NOMO-1 treated with dmso at 0.1 percent for 144 hours (cell line): ENCODE measurements at regions not wholly inside any gene's neighbourhood (a gene's known extent, or its start where the extent isn't known, plus 50 kb on each side); places are given as distances from the start of the nearest gene placed in this dataset.

Experiments used
- DNase-seq: peaks from one replicate; lab custom pipeline; 2025; ENCODE audit not compliant: unreplicated experiment; lab: John Stamatoyannopoulos, UW

DNA sequence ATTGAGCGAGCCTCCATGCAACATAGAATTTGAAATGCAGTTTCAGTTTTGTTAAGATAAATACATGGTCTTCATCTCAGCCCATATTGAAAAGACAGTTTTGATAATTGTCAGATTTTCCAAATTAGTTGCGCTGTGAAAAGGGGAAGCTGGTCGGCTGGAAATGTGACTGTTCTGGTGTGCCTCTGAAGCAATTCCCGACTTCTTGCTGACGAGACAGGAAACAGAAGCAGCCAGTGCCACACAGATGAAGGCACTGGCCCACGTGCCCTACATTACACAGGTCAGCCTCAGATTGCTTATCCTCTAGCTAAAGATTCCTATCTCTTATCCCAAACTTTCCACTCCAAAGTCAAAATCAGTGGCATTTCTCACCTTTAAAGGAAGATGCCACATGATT is 214.1 kb upstream of the TLE4 start:
- no peak for DNase-seq

DNA sequence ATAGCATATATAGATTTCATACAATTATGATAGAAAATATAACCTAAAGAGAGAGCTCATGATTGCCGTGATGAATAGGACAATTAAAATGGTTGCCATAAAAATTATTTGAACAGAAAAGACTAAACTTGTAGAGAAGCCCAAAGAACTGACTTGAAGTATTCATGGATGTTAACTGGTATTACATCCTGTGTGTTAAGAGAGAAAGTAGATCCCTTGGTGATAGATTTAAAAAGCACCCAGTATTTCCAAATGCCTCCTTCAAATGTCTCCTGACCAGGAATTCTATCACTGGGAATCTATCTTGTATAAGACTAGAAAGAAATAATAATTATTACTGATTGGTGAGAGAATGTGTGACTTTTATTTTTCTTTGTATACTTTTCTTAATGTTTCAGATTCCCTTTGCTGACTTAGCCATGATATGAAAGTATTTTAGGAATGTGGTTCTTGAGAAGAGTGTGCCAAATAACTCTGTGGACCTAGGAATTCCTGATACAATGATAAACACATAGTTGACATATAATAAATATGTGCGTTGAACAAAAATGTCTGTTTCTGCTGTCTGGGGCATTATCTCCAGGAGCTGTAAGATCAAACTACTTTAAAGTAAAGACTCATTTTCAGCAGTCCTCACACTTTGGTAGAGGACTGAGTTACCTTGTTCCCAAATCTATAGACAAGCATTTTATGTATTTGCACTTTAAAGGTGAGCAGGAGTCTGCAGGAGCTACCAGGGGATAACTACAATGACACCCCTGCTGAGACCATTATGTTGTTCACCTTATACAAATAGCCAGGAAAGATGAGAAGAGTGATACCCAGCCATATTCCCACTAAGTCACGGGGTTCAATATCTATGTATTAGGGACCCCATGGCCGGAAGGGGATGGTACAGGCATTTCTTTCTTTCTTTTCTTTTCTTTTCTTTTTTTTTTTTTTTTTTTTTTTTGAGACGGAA is 211.1 kb upstream of the TLE4 start:
- DNase-seq = no peak

DNA sequence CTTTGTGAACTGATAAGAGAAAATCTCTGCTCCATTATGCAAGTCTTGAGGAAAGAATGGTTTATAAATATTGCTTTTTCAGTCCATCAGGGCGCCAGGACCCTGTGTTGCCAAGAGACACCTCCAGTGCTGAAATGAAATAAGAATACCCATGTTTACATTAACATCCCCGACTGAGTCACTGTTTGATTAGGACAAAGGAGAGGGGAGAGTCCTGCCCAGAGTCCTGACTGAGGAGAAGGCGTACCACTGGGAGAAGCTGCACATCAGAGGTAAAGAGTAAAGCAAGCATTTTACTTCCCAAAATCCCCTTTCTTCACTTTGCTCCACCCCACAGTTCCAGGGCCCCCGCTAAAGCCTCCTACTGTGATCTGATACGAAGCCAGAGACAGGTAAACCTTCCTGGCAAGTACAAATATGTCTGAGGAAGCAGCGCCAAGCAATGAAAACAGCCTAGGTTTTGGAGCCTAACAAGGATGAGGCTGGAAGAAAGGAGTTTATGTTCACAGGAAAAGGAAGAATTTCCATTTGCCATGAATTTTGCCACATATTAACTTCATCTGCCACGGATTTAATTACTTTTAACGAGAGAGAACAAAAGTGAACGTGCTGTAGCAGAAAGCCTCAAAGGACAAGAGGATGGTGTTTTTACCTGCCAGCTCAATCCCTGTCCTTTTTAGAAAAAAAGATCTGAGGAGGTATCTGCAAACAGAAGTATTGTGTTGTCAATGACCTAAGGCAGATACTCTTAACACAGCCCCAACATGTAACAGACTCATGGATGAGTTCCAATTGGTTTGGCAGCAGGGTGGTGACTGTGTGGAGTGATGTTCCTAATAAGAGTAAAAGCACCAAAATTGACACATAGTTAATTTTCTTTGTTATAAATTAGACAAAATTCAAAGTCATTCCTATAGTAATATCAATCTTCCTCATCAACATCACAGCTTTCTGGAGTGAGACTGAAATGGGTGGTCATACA is 209.4 kb upstream of the TLE4 start:
- no peak for DNase-seq

DNA sequence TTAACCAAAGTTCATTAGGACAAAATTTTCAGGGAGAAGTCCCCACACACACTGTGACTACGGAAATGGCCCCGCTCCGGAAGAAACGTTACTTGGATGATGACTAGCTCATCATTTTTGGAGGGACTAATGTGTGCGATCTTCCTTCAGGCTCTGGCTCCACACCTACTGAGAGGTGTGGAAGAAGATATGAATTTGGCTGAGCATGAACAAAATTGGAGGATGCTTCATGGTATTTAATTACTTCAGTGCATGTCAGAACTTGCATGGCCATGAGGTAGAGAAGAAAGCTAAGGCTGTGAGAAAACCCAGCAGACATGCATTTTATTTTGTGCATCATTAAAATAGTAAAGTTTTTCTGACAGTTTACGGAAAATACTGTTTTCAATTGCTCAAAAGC is 202.1 kb upstream of the TLE4 start:
- no peak for DNase-seq

DNA sequence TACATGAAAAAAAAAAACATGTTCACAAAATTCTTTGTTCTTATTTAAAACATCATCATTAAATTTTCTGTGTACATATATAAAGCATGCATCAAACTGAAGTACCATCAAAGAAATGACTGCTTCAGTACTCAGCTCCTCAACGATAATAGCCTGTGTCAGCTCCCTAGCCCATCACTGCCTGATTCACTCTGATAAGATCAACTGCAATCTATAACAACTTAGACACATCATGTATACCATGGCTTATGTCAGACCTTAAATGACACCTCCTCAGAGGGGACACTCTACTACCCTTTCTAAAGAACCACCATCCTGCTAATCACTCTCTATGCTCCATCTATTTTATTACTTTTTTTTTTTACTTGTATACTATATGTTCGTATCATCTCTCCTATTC is 200.5 kb upstream of the TLE4 start:
- DNase-seq = no peak

DNA sequence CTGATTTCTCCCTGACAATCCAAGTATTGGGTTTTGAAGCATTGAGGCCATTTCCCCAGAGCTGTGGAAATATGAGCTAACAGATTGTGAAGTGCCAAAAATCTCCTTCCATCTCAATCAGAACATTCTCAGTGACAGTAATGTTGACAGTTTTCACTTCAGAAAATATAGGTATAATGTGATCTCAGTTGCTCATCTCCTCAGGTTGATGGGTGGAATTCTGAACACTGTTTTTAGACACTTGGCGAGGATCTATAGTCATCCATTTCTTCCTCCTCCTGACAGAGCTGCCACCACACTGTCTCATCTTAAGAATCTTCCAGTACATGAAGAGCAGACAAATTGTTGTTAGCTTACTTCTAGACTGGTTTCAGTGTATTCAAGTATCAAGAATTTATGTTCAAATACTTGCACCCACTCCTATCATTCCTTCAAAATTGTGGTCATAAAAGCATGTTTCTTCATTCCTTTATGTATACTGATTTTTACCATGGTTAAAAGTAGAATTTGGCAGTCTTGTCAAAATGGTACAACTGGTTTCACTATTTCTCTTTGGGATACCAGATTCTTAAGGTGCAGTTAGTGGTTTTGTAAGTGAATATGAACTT is 199.7 kb upstream of the TLE4 start:
- DNase-seq = no peak

DNA sequence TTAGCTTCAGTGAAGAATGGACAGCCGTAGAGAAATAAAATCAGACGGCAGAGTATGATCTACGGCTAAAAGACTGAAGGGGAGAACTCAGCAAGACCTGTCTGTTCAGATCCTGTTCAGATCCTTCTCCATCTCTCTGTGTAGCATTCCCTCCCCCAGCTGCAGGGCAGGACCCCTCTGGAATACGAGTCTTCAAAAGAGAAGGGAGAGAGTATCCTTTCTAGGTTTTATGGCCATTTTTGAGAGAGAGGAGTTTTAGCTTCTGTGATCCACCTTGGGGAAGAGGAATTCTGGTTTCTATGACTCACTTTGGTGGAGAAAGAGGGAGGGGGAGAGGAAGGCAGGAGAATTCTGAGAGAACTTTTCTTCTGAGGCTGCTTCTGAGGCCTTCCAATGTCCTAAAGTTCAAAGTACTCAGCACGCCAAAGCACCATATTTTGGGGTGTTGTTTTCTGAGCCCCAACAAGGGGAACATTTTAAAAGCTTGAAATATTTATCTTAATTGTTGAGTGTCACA is 194.4 kb upstream of the TLE4 start:
- no peak for DNase-seq

DNA sequence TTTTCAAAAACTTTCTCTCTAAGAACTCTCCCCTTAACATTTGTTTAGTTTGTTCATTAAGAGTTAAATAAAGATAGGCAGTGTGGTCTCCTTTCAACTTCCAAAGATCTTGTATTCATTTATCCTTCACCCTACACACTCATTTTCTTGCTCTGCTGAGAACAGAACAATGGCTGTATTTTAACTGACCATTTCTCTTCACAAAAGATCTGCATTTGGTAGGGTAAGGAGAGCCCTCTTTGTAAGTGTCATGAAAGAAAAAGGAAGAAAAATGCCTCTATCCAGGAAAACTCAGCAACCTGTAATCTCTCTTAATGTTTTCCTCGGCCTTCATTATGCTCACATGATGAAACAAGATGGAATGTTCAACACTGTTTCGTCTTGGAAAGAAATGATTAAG is 193.7 kb upstream of the TLE4 start:
- no peak for DNase-seq

DNA sequence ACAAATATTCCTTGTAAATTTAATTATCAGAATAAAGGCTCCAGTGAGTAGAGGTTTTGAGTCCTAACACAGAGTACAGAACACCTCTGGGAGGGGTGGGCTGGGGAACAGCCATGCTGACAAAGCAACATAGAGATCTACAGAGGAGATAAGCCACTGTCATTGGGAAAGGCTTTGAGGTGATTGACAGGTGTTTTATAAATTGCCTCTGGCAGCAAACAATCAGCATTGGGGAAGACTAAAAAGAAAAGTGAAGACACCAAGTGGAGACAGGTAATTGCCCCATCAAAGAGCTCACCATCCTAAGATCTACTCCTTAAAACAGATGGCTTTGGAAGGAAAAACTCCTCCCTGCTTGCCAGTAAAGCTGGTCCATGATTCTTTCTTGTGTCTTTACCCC is 189.7 kb upstream of the TLE4 start:
- no peak for DNase-seq

DNA sequence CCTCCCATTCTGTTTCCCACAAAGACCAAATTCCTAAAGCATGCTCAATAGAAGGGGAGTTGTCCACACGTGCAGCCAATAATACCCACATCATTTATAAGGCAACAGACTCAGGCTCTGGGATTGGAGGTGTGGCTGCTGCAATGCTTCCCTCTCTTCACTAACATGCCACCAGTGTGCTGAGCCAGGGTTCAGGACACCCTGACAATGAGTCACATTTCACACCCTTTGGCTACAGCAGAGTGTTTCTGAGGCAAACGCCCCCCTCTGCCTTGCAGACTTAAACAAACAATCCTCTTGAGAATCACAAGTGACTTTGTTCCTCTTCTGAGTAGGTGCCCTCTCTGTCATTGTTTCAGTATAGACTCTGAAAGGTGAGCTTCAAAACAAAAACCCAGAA is 189.3 kb upstream of the TLE4 start:
- no peak for DNase-seq

DNA sequence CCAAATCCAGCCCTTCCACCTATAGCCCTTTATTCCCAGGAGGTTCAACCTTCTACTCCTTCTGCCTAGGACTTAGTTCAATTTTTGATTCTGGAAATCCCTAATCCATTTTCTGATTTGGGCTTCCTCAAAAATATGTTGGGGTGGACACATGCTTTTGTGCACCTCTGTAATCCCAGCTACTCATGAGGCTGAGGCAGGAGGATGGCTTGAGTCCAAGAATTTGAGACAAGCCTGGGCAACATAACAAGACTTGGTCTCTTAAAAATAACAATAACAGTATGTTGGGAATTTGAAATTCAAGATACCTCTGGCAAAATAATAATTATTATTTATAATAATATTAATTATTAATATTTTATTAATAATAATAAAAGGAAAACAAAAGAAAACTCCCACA is 188.7 kb upstream of the TLE4 start:
- DNase-seq = no peak

DNA sequence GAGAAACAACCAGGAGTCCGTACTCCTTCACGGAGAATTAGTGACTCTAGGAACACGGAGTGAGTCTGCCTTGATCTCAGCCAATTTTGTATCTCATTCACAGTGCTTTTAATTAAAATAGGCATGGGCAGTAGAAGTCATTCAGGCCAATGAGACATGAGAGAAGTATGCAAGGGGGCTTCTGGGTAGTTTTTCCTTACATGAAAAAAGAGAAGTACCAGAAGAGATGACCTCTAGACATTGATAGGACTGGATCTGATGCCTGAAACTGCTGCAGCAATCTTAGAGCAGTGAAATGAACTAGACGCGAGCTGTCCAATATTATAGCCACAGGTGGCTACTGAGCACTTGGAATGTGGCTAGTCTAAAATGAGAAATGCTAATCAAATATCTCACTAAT is 187.7 kb upstream of the TLE4 start:
- no peak for DNase-seq

DNA sequence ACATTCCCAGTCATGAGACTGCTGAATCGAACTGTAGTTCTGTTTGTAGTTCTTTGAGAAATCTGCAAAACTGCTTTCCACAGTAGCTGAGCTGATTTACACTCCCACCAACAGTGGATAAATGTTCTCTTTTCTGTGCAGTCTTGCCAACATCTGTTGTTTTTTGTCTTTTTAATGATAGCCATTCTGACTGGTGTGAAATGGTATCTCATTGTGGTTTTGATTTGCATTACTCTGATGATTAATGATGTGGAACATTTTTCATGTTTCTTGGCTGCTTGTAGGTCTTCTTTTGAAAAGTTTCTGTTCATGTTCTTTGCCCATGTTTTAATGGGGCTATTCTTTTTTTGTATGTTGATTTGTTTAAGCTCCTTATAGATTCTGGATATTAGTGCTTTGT is 187.3 kb upstream of the TLE4 start:
- DNase-seq = no peak

DNA sequence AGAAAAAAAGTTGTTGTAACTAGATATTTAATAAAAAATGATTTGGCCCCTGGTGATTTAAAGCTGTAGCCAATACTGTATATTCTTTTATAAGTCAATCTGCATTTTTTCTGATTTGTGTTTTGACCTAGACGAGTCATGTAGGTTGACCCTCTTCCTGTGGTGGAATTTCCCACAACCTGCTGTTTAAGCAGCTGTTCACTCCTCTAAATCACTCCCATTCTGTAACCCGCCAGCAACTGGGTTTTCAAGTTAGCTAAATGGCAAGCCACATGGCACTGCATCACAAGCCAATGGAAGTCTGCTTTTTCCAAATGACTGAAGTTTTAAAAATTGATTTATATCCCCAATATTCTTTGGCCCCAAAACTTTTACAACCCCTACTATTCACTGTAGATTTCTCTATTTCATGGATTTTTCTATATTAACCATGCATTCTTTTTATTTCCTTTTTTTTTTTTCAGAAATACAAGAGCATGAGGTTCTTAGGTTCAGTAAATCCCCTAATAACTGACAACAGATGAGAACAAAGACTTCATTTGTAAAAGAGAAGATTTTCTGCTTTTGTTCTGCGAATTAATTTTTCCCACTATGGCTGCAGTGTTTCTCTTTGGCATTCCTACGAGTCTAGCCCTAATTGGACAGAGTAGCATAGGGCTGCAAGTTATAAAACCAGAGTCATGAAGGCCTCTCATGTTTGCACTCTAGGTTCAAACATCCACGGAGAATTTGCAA is 184.5 kb upstream of the TLE4 start:
- DNase-seq = no peak

DNA sequence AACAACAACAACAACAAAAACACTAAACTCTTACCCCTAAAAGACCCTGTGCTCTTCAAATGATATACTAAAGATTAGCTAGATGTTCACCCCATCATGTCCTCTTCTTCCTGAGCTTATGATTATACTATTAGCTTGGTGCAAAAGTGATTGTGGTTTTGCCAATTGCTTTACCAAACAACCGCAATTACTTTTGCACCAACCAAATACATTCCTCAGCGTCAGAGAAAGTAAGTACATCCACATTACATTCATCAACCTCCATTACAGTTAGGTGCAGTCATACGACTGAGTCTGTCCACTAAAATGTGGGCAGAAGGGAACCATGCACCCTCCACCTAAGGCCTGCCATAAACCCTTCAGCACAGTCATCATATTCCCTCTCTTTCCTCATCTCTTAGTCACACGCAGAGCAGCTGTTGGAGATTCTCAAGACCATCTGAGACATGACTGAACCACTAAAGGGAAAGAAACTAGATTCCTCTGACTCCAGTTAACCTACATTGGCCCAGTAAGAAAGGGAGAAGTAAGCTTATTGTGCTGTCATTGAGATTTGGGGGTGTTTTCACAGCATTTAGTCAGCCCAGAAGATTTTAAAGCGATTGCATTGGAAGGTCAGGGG is 181.6 kb upstream of the TLE4 start:
- DNase-seq = no peak

DNA sequence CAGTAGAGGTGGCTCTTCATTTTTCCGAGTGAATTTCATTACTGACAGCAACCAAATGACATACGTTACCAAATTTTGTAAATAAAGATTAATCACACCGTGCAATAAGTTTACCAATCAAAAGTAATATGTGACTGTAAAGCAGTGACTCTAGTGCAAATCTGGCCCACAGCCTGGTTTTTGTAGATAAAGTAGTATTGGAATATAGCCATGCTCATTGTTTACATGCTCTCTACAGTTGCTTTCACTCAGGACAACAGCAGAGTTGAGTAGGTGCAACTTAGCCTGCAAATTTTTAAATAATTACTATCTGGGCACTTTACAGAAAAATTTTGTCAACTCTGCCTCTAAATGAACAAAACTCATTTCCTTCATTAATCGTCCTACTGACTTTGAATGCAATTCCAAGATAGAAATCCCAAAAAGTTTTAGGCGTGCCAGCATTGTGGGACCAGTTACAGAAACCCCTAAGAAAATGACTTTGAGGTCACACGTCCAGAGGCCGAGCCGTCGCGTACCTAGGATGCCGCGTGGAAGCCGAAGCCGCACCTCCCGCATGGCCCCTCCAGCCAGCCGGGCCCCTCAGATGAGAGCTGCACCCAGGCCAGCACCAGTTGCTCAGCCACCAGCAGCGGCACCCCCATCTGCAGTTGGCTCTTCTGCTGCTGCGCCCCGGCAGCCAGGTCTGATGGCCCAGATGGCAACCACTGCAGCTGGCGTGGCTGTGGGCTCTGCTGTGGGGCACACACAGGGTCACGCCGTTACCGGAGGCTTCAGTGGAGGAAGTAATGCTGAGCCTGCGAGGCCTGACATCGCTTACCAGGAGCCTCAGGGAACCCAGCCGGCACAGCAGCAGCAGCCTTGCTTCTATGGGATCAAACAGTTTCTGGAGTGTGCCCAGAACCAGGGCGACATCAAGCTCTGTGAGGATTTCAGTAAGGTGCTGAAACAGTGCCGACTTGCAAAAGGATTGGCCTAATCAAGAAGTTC is 180.7 kb upstream of the TLE4 start:
- no peak for DNase-seq

DNA sequence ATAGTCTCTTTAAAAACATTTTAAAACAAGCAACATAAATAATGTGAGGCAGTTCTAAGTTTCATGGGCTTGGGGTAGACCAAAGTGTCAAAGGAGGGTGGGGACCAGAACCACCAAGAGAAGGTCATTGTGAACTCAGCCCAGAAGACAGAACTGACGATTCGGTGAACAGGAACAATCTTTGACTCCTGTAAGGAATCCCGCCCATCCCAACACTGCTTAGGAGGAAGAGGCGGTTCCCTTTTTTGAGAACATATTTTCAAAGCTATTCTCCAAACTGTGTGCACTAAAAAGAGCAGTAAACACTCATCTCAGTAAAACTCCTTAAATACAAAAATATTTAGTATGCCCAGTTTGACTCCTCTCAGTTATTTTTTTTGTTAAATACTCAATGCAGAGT is 176.5 kb upstream of the TLE4 start:
- DNase-seq = no peak

DNA sequence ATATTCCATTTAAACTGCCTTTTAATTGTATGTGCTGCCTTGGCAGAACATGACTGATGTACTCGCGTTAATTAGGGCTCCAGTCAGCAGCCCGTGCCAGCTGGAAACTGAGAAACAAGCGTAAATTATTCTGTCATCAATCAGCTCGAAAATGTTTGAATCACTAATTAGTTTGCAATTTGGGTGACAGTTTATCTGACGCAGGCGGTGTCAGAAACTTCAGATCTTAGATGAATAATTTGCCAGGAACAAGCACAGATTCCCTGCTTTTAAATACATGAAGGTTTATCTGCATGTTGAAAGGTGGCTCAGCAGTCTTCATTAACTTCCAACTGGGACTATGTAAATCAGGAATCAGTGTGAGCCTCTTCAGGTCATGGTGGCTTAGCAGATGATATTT is 176.0 kb upstream of the TLE4 start:
- no peak for DNase-seq

DNA sequence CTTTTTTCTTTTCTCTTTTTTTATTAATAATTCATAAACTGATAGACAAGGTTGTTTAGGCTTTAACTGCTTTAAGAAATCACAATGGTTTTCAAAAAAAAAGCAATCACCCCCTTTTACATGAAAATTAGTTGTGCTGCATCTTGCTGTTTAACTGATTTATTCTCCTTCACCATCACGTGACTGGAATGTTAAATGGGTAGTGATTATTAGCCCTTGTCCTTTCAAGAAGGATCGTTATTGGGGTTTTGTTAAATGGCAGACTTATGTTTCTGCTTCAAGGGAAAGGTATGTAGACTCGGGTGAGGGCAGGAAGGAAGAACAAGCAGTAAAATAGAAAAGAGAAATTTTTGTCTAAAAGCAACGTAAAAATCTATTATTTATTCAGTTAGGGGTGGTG is 175.6 kb upstream of the TLE4 start:
- DNase-seq = no peak
